GM23338 (cell line): ENCODE measurements at regions not wholly inside any gene's neighbourhood (a gene's known extent, or its start where the extent isn't known, plus 50 kb on each side); places are given as distances from the start of the nearest gene placed in this dataset.

Source experiments
- ATAC-seq: fragments of 200-7000 bp; cut with Tn5 transposase; 3 replicates; pipeline ENCODE4 v1.9.1; 2020
- DNase-seq: peaks from one replicate; pipeline ENCODE4 v3.0.0-alpha.2; 2015; ENCODE audit warnings: low spot score
- H2AFZ ChIP-seq: fragments of 200-600 bp; sonication (generic); 2 replicates; pipeline ENCODE4 v1.8.0; 2016; ENCODE audit warnings: antibody characterized with exemption, mild to moderate bottlenecking, moderate library complexity
- H3F3A ChIP-seq: fragments of 200-600 bp; sonication (generic); replicated peaks from 2 replicates; pipeline ENCODE4 v1.8.0; 2017; ENCODE audit warnings: antibody characterized with exemption, mixed run types, low read depth
- H3K27ac ChIP-seq: fragments of 200-600 bp; sonication (generic); 2 replicates; pipeline ENCODE4 v1.6.1; 2016; ENCODE audit warnings: low read depth
- H3K27me3 ChIP-seq: fragments of 200-600 bp; sonication (generic); 2 replicates; pipeline ENCODE4 v1.8.0; 2016; ENCODE audit warnings: mild to moderate bottlenecking, mixed run types, moderate library complexity; ENCODE audit not compliant: insufficient read depth
- H3K36me3 ChIP-seq: fragments of 200-600 bp; sonication (generic); 2 replicates; pipeline ENCODE4 v1.8.0; 2016; ENCODE audit warnings: mild to moderate bottlenecking; ENCODE audit not compliant: insufficient read depth
- H3K4me1 ChIP-seq: fragments of 200-600 bp; sonication (generic); 2 replicates; pipeline ENCODE4 v1.8.0; 2016; ENCODE audit warnings: mild to moderate bottlenecking, moderate library complexity; ENCODE audit not compliant: insufficient read depth
- H3K4me2 ChIP-seq: fragments of 200-600 bp; sonication (generic); 2 replicates; pipeline ENCODE4 v1.7.1; 2017; ENCODE audit warnings: mixed run types
- H3K4me3 ChIP-seq: fragments of 200-600 bp; sonication (generic); 2 replicates; pipeline ENCODE4 v1.6.1; 2016; ENCODE audit warnings: mixed run types
- H3K79me2 ChIP-seq: fragments of 200-600 bp; sonication (generic); replicated peaks from 2 replicates; pipeline ENCODE4 v1.8.0; 2017; ENCODE audit warnings: mild to moderate bottlenecking; ENCODE audit not compliant: insufficient read depth
- H3K9me2 ChIP-seq: fragments of 200-600 bp; sonication (generic); 2 replicates; pipeline ENCODE4 v1.8.0; 2017; ENCODE audit not compliant: insufficient read depth
- H4K20me1 ChIP-seq: fragments of 200-600 bp; sonication (generic); replicated peaks from 2 replicates; pipeline ENCODE4 v1.8.0; 2017; ENCODE audit warnings: mild to moderate bottlenecking; ENCODE audit not compliant: insufficient read depth
- H3K27ac Mint-ChIP-seq: 2 replicates; pipeline ENCODE4 v1.8.0; 2020; ENCODE audit warnings: inconsistent platforms, mild to moderate bottlenecking, moderate library complexity, mixed read lengths
- H3K27me3 Mint-ChIP-seq: 3 replicates; pipeline ENCODE4 v1.8.0; 2022; ENCODE audit warnings: low read depth, mild to moderate bottlenecking, moderate library complexity, mixed read lengths, inconsistent platforms; ENCODE audit not compliant: insufficient read depth, poor library complexity
- H3K36me3 Mint-ChIP-seq: 3 replicates; pipeline ENCODE4 v1.8.0; 2021; ENCODE audit warnings: low read depth, mild to moderate bottlenecking, inconsistent platforms, moderate library complexity, mixed read lengths
- H3K4me1 Mint-ChIP-seq: 3 replicates; pipeline ENCODE4 v1.8.0; 2020; ENCODE audit warnings: mild to moderate bottlenecking, inconsistent platforms, mixed read lengths
- H3K4me3 Mint-ChIP-seq: 3 replicates; pipeline ENCODE4 v1.8.0; 2021; ENCODE audit warnings: moderate library complexity, mild to moderate bottlenecking, inconsistent platforms, mixed read lengths
- H3K9me3 Mint-ChIP-seq: 3 replicates; pipeline ENCODE4 v1.8.0; 2020; ENCODE audit warnings: moderate library complexity, mild to moderate bottlenecking, inconsistent platforms, mixed read lengths
- CREB1 ChIP-seq: fragments of 250-450 bp; sonication (Bioruptor Pico); IDR thresholded peaks from 2 replicates; pipeline ENCODE4 v1.5.0; 2020; ENCODE audit warnings: low read depth, mild to moderate bottlenecking, moderate library complexity
- CTCF ChIP-seq, 2 experiments: fragments of 200-600 bp in 1 of 2; sonication (generic) in 1 of 2; conservative IDR thresholded peaks; 2 replicates each; pipeline versions ENCODE4 v1.5.1 to v1.6.1; 2016 to 2017; ENCODE audit warnings: antibody characterized with exemption in 2 of 2, low read depth in 2 of 2, mild to moderate bottlenecking in 2 of 2, moderate library complexity in 1 of 2
- EZH2 ChIP-seq: fragments of 200-600 bp; sonication (generic); IDR thresholded peaks from one replicate; pipeline ENCODE4 v1.8.0; 2017; ENCODE audit warnings: antibody characterized with exemption, mild to moderate bottlenecking, low read depth; ENCODE audit not compliant: unreplicated experiment
- POLR2AphosphoS5 ChIP-seq: IDR thresholded peaks from 2 replicates; pipeline ENCODE4 v1.6.1; 2016; ENCODE audit warnings: antibody characterized with exemption, low read depth
- STAT1 ChIP-seq: IDR thresholded peaks from one replicate; pipeline ENCODE4 v1.6.1; 2016; ENCODE audit warnings: antibody characterized with exemption; ENCODE audit not compliant: unreplicated experiment
- ZNF331 ChIP-seq: fragments of 250-450 bp; sonication (Bioruptor Pico); IDR thresholded peaks from 2 replicates; pipeline ENCODE4 v1.5.0; 2020; ENCODE audit warnings: low read depth, mild to moderate bottlenecking, moderate library complexity
- TF ChIP-seq, protein P1 (sequence below): IDR thresholded peaks from one replicate; pipeline ENCODE4 v1.6.1; 2018; ENCODE audit warnings: antibody characterized with exemption; ENCODE audit not compliant: unreplicated experiment
- TF ChIP-seq, protein P2 (sequence below): IDR thresholded peaks from 2 replicates; pipeline ENCODE4 v1.6.1; 2016; ENCODE audit warnings: antibody characterized with exemption

GRCh38 chr4:178470996-178471784 is 1029.0 kb upstream of the AGA start:
- Histone ChIP-seq H3K9me2 (no peaks in the 10 kb centered on the region), H3K4me1 (peaks cover 7% of the 10 kb centered on the region; the same call in 1 of the 2 replicates), H4K20me1 (no peaks in the 10 kb centered on the region), H3K79me2 (no peaks in the 10 kb centered on the region), H3F3A (no peaks in the 10 kb centered on the region), H3K4me2 (0 out of 2 replicates have a peak overlapping the region, but pooled peaks have one; percentile 4), H3K27ac (no peak overlapping the region), H3K36me3 (no peaks in the 10 kb centered on the region), H2AFZ (peak overlapping the region; percentile 70), H3K4me3 (no peak overlapping the region), H3K27me3 (no peaks in the 10 kb centered on the region)
- ATAC-seq (peak; percentile 49; the same call in 1 of the 3 replicates), DNase-seq (peak; percentile 21)
- H3K9me3 Mint-ChIP-seq: no peaks in the 10 kb centered on the region
- H3K4me1 Mint-ChIP-seq: peaks cover 9% of the 10 kb centered on the region
- no peak overlapping the region for H3K4me3 Mint-ChIP-seq
- H3K36me3 Mint-ChIP-seq: no peaks in the 10 kb centered on the region
- peak overlapping the region; percentile 91 for H3K27ac Mint-ChIP-seq
- TF ChIP-seq CTCF (conservative IDR thresholded peaks at IDR 0.05; ENCODE audit: low read depth in 2 of 2) (peak; percentile 11 to 23; a peak in 2 of 4 replicates), CREB1 (CRISPR knock-in tag) (no peak)
- H3K27me3 Mint-ChIP-seq: no peaks in the 10 kb centered on the region

GRCh38 chr4:178471994-178472393 is 1029.8 kb upstream of the AGA start:
- Histone ChIP-seq H3K4me2 (no peak overlapping the region), H2AFZ (peak overlapping the region; percentile 70; the same call in 1 of the 2 replicates), H3K27me3 (no peaks in the 10 kb centered on the region), H3K79me2 (no peaks in the 10 kb centered on the region), H3F3A (no peaks in the 10 kb centered on the region), H3K4me1 (peaks cover 7% of the 10 kb centered on the region; the same call in 1 of the 2 replicates), H3K9me2 (no peaks in the 10 kb centered on the region), H3K27ac (no peak overlapping the region), H3K4me3 (no peak overlapping the region), H4K20me1 (no peaks in the 10 kb centered on the region), H3K36me3 (no peaks in the 10 kb centered on the region)
- DNase-seq: no peak
- no peak overlapping the region for H3K4me3 Mint-ChIP-seq
- no peaks in the 10 kb centered on the region for H3K36me3 Mint-ChIP-seq
- H3K27me3 Mint-ChIP-seq: no peaks in the 10 kb centered on the region
- ATAC-seq: no peak
- H3K27ac Mint-ChIP-seq: no peak overlapping the region
- peaks cover 9% of the 10 kb centered on the region for H3K4me1 Mint-ChIP-seq
- no peaks in the 10 kb centered on the region for H3K9me3 Mint-ChIP-seq
- no peak for TF ChIP-seq CREB1 (CRISPR knock-in tag)
- TF ChIP-seq, protein P1, sequence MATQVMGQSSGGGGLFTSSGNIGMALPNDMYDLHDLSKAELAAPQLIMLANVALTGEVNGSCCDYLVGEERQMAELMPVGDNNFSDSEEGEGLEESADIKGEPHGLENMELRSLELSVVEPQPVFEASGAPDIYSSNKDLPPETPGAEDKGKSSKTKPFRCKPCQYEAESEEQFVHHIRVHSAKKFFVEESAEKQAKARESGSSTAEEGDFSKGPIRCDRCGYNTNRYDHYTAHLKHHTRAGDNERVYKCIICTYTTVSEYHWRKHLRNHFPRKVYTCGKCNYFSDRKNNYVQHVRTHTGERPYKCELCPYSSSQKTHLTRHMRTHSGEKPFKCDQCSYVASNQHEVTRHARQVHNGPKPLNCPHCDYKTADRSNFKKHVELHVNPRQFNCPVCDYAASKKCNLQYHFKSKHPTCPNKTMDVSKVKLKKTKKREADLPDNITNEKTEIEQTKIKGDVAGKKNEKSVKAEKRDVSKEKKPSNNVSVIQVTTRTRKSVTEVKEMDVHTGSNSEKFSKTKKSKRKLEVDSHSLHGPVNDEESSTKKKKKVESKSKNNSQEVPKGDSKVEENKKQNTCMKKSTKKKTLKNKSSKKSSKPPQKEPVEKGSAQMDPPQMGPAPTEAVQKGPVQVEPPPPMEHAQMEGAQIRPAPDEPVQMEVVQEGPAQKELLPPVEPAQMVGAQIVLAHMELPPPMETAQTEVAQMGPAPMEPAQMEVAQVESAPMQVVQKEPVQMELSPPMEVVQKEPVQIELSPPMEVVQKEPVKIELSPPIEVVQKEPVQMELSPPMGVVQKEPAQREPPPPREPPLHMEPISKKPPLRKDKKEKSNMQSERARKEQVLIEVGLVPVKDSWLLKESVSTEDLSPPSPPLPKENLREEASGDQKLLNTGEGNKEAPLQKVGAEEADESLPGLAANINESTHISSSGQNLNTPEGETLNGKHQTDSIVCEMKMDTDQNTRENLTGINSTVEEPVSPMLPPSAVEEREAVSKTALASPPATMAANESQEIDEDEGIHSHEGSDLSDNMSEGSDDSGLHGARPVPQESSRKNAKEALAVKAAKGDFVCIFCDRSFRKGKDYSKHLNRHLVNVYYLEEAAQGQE: no peak
- no peak for TF ChIP-seq POLR2AphosphoS5
- TF ChIP-seq ZNF331: no peak
- no peak for TF ChIP-seq EZH2
- no peak for TF ChIP-seq STAT1
- TF ChIP-seq, protein P2, sequence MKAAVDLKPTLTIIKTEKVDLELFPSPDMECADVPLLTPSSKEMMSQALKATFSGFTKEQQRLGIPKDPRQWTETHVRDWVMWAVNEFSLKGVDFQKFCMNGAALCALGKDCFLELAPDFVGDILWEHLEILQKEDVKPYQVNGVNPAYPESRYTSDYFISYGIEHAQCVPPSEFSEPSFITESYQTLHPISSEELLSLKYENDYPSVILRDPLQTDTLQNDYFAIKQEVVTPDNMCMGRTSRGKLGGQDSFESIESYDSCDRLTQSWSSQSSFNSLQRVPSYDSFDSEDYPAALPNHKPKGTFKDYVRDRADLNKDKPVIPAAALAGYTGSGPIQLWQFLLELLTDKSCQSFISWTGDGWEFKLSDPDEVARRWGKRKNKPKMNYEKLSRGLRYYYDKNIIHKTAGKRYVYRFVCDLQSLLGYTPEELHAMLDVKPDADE: no peak
- no peak for TF ChIP-seq CTCF (conservative IDR thresholded peaks at IDR 0.05; ENCODE audit: low read depth in 2 of 2)
